Hepatocyte (in vitro differentiated cells): ENCODE measurements at regions not wholly inside any gene's neighbourhood (a gene's known extent, or its start where the extent isn't known, plus 50 kb on each side); places are given as distances from the start of the nearest gene placed in this dataset.

ENCODE experiments used
- DNase-seq: peaks from one replicate; pipeline ENCODE4 v3.0.0-alpha.2; 2016; ENCODE audit warnings: low spot score
- H2AFZ ChIP-seq: fragments of 200-600 bp; sonication (generic); 2 replicates; pipeline ENCODE4 v1.6.0; 2016; ENCODE audit warnings: antibody characterized with exemption, mild to moderate bottlenecking
- H3K27ac ChIP-seq: fragments of 200-600 bp; sonication (generic); 2 replicates; pipeline ENCODE4 v1.5.1; 2016; ENCODE audit warnings: mild to moderate bottlenecking
- H3K27me3 ChIP-seq: fragments of 200-600 bp; sonication (generic); 2 replicates; pipeline ENCODE4 v1.6.1; 2016
- H3K36me3 ChIP-seq: fragments of 200-600 bp; sonication (generic); replicated peaks from 2 replicates; pipeline ENCODE4 v1.5.1; 2016; ENCODE audit warnings: low read depth; ENCODE audit not compliant: insufficient read depth
- H3K4me1 ChIP-seq: fragments of 200-600 bp; sonication (generic); 2 replicates; pipeline ENCODE4 v1.5.1; 2016; ENCODE audit warnings: mild to moderate bottlenecking, moderate library complexity; ENCODE audit not compliant: insufficient read depth
- H3K4me2 ChIP-seq: fragments of 200-600 bp; sonication (generic); 2 replicates; pipeline ENCODE4 v1.6.0; 2016
- H3K4me3 ChIP-seq: fragments of 200-600 bp; sonication (generic); 2 replicates; pipeline ENCODE4 v1.5.1; 2016; ENCODE audit warnings: mild to moderate bottlenecking
- H3K79me2 ChIP-seq: fragments of 200-600 bp; sonication (generic); 2 replicates; pipeline ENCODE4 v1.6.0; 2017; ENCODE audit warnings: mild to moderate bottlenecking
- H3K9me2 ChIP-seq: fragments of 200-600 bp; sonication (generic); replicated peaks from 2 replicates; pipeline ENCODE4 v1.6.0; 2017; ENCODE audit warnings: mild to moderate bottlenecking; ENCODE audit not compliant: insufficient read depth
- H3K9me3 ChIP-seq: fragments of 200-600 bp; sonication (generic); 2 replicates; pipeline ENCODE4 v1.5.1; 2016; ENCODE audit warnings: low read depth, mild to moderate bottlenecking
- H4K20me1 ChIP-seq: fragments of 200-600 bp; sonication (generic); 2 replicates; pipeline ENCODE4 v1.6.0; 2016; ENCODE audit warnings: mild to moderate bottlenecking; ENCODE audit not compliant: insufficient read depth, poor library complexity, severe bottlenecking
- CTCF ChIP-seq: fragments of 200-600 bp; sonication (generic); IDR thresholded peaks from 2 replicates; pipeline ENCODE4 v1.5.1; 2016; ENCODE audit warnings: antibody characterized with exemption, mild to moderate bottlenecking; ENCODE audit not compliant: poor library complexity
- EZH2 ChIP-seq: fragments of 200-600 bp; sonication (generic); IDR thresholded peaks from 2 replicates; pipeline ENCODE4 v1.6.1; 2016; ENCODE audit warnings: antibody characterized with exemption, mild to moderate bottlenecking, borderline replicate concordance
- EZH2phosphoT487 ChIP-seq: fragments of 200-600 bp; sonication (generic); IDR thresholded peaks from one replicate; pipeline ENCODE4 v1.6.1; 2018; ENCODE audit warnings: antibody characterized with exemption, mild to moderate bottlenecking, low read depth, moderate library complexity; ENCODE audit not compliant: unreplicated experiment, severe bottlenecking
- WGBS: methylation state at CpG from one replicate; pipeline ENCODE4 v1.1.6; 2016; ENCODE audit warnings: low lambda C conversion rate; ENCODE audit errors: missing lambda C conversion rate; 5-methylcytosine and 5-hydroxymethylcytosine counted together

- no peak overlapping the region for H2AFZ ChIP-seq
- H4K20me1 ChIP-seq, result no peaks in the 10 kb centered on the region
- H3K4me1 ChIP-seq, result peaks cover 4% of the 10 kb centered on the region
- no peak overlapping the region for H3K4me3 ChIP-seq
- TF ChIP-seq EZH2 (no peak), EZH2phosphoT487 (no peak)
- H3K79me2 ChIP-seq, result no peaks in the 10 kb centered on the region
- H3K36me3 ChIP-seq, result no peaks in the 10 kb centered on the region
- no peak overlapping the region for H3K4me2 ChIP-seq
- H3K9me2 ChIP-seq, result no peaks in the 10 kb centered on the region
- WGBS, result 100% methylated on average over 1 of the region's 1 CpG
- DNase-seq, result no peak
- H3K27ac ChIP-seq, result no peak overlapping the region
- peaks cover 5% of the 10 kb centered on the region for H3K27me3 ChIP-seq
- H3K9me3 ChIP-seq, result no peaks in the 10 kb centered on the region
Observed at GRCh38 chr11:116301141-116301540, 471.6 kb downstream of the BUD13 start.

- H3K4me1 ChIP-seq, result peaks cover 10% of the 10 kb centered on the region
- DNase-seq, result no peak
- no peaks in the 10 kb centered on the region for H3K9me3 ChIP-seq
- peaks cover 1% of the 10 kb centered on the region for H3K27me3 ChIP-seq
- WGBS, result 88% methylated on average over 1 of the region's 1 CpG
- no peak overlapping the region for H2AFZ ChIP-seq
- no peaks in the 10 kb centered on the region for H3K36me3 ChIP-seq
- H3K4me3 ChIP-seq, result no peak overlapping the region
- no peaks in the 10 kb centered on the region for H3K9me2 ChIP-seq
- H3K4me2 ChIP-seq, result no peak overlapping the region
- no peak overlapping the region for H3K27ac ChIP-seq
- H3K79me2 ChIP-seq, result no peaks in the 10 kb centered on the region
- TF ChIP-seq EZH2phosphoT487, result no peak
- TF ChIP-seq CTCF, result no peak
- no peak for TF ChIP-seq EZH2
- H4K20me1 ChIP-seq, result no peaks in the 10 kb centered on the region
Observed at GRCh38 chr11:116300232-116300631, 472.6 kb downstream of the BUD13 start.

- 10% methylated on average over 1 of the region's 1 CpG for WGBS
- no peak overlapping the region for H3K4me2 ChIP-seq
- TF ChIP-seq EZH2phosphoT487 (no peak), EZH2 (no peak), CTCF (no peak)
- H2AFZ ChIP-seq, result no peak overlapping the region
- no peaks in the 10 kb centered on the region for H3K9me2 ChIP-seq
- peak overlapping the region; percentile 71 for H3K27ac ChIP-seq
- no peaks in the 10 kb centered on the region for H3K9me3 ChIP-seq
- H4K20me1 ChIP-seq, result no peaks in the 10 kb centered on the region
- peak; percentile 75 for DNase-seq
- no peak overlapping the region for H3K4me3 ChIP-seq
- no peaks in the 10 kb centered on the region for H3K27me3 ChIP-seq
- H3K36me3 ChIP-seq, result no peaks in the 10 kb centered on the region
- H3K79me2 ChIP-seq, result no peaks in the 10 kb centered on the region
- peaks cover 27% of the 10 kb centered on the region for H3K4me1 ChIP-seq
Observed at GRCh38 chr11:116294630-116295029, 478.2 kb downstream of the BUD13 start.

GRCh38 chr11:116287866-116288265, 484.9 kb downstream of the BUD13 start:
- Histone ChIP-seq H2AFZ (no peak overlapping the region), H3K9me3 (no peaks in the 10 kb centered on the region), H3K36me3 (no peaks in the 10 kb centered on the region), H3K9me2 (no peaks in the 10 kb centered on the region), H3K4me1 (no peaks in the 10 kb centered on the region), H3K27ac (no peak overlapping the region), H4K20me1 (no peaks in the 10 kb centered on the region), H3K27me3 (peaks cover 6% of the 10 kb centered on the region), H3K4me2 (no peak overlapping the region), H3K4me3 (no peak overlapping the region), H3K79me2 (no peaks in the 10 kb centered on the region)
- TF ChIP-seq EZH2phosphoT487 (no peak), CTCF (no peak), EZH2 (no peak)
- no peak for DNase-seq
- 65% methylated on average over 1 of the region's 1 CpG for WGBS
